ENCODE measurements at regions not wholly inside any gene's neighbourhood (a gene's known extent, or its start where the extent isn't known, plus 50 kb on each side); places are given as distances from the start of the nearest gene placed in this dataset.

DNA sequence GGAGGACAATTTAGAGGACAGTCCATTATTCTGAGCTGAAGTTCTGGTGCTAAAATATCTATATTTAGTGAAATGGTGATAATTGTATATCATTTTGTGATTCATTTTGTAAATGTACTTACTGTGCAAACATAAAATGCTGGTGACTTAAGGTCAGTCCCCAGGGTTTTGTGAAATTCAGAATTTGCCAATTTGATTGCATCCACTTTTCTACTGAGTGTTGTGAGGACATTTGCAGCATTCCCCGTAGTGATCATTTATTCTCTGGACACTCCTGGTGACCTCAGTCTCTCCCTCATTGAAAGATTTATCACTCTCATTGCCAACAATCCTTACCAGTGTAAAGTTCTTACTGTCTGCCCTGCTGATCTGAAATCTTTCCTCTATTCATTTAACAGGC is 98.2 kb downstream of the SOCS6 start:
- no peak for TF ChIP-seq POLR2AphosphoS5 (IDR thresholded peaks at IDR 0.05; ENCODE audit: low read depth, low read length)
- TF ChIP-seq, protein P1, sequence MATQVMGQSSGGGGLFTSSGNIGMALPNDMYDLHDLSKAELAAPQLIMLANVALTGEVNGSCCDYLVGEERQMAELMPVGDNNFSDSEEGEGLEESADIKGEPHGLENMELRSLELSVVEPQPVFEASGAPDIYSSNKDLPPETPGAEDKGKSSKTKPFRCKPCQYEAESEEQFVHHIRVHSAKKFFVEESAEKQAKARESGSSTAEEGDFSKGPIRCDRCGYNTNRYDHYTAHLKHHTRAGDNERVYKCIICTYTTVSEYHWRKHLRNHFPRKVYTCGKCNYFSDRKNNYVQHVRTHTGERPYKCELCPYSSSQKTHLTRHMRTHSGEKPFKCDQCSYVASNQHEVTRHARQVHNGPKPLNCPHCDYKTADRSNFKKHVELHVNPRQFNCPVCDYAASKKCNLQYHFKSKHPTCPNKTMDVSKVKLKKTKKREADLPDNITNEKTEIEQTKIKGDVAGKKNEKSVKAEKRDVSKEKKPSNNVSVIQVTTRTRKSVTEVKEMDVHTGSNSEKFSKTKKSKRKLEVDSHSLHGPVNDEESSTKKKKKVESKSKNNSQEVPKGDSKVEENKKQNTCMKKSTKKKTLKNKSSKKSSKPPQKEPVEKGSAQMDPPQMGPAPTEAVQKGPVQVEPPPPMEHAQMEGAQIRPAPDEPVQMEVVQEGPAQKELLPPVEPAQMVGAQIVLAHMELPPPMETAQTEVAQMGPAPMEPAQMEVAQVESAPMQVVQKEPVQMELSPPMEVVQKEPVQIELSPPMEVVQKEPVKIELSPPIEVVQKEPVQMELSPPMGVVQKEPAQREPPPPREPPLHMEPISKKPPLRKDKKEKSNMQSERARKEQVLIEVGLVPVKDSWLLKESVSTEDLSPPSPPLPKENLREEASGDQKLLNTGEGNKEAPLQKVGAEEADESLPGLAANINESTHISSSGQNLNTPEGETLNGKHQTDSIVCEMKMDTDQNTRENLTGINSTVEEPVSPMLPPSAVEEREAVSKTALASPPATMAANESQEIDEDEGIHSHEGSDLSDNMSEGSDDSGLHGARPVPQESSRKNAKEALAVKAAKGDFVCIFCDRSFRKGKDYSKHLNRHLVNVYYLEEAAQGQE (IDR thresholded peaks at IDR 0.05; ENCODE audit: insufficient read depth in 1 of 2, low read depth in 2 of 2, low read length in 2 of 2) = no peak

All from PFSK-1 (cell line).